ENCODE measurements at regions not wholly inside any gene's neighbourhood (a gene's known extent, or its start where the extent isn't known, plus 50 kb on each side); places are given as distances from the start of the nearest gene placed in this dataset.

- Mint-ChIP-seq H3K36me3 (ENCODE audit: insufficient read depth in 2 of 2) (no peaks in the 10 kb centered on the region), H3K9me3 (no peaks in the 10 kb centered on the region), H3K4me3 (no peak overlapping the region), H3K4me1 (ENCODE audit: low read depth) (no peaks in the 10 kb centered on the region), H3K27me3 (ENCODE audit: low read depth) (peaks cover 8% of the 10 kb centered on the region), H3K27ac (no peak overlapping the region)
- no peak for ATAC-seq (replicated peaks in 1 of 2)
- DNase-seq: no peak
These were observed 88.8 kb upstream of the PLS3 start for GRCh38 chrX:115472131-115472530.

- peaks cover 2 to 3% of the 10 kb centered on the region in 2 donors for H3K9me3 Mint-ChIP-seq
- no peak for DNase-seq
- H3K27ac Mint-ChIP-seq: no peak overlapping the region
- H3K4me1 Mint-ChIP-seq (ENCODE audit: low read depth): no peaks in the 10 kb centered on the region
- H3K36me3 Mint-ChIP-seq (ENCODE audit: insufficient read depth in 2 of 2): peaks cover 1 to 2% of the 10 kb centered on the region in 2 donors
- ATAC-seq (replicated peaks in 1 of 2): no peak
- no peak overlapping the region for H3K4me3 Mint-ChIP-seq
- peaks cover 8% of the 10 kb centered on the region for H3K27me3 Mint-ChIP-seq (ENCODE audit: low read depth)
These were observed 74.5 kb upstream of the PLS3 start for GRCh38 chrX:115486510-115486909.

GRCh38 chrX:115487608-115488007 lies 73.4 kb upstream of the PLS3 start:
- H3K4me1 Mint-ChIP-seq (ENCODE audit: low read depth): no peaks in the 10 kb centered on the region
- no peak for DNase-seq
- no peak overlapping the region for H3K4me3 Mint-ChIP-seq
- H3K9me3 Mint-ChIP-seq: peaks cover 2 to 3% of the 10 kb centered on the region in 2 donors
- ATAC-seq (replicated peaks in 1 of 2): no peak
- H3K27ac Mint-ChIP-seq: no peak overlapping the region
- peaks cover 18% of the 10 kb centered on the region for H3K27me3 Mint-ChIP-seq (ENCODE audit: low read depth)
- H3K36me3 Mint-ChIP-seq (ENCODE audit: insufficient read depth in 2 of 2): peaks cover 1 to 2% of the 10 kb centered on the region in 2 donors

GRCh38 chrX:115490814-115491213 lies 70.2 kb upstream of the PLS3 start:
- Mint-ChIP-seq H3K27ac (no peak overlapping the region), H3K27me3 (ENCODE audit: low read depth) (peaks cover 26% of the 10 kb centered on the region), H3K36me3 (ENCODE audit: insufficient read depth in 2 of 2) (peaks cover 0 to 2% of the 10 kb centered on the region in 2 donors), H3K9me3 (peaks cover 2 to 4% of the 10 kb centered on the region in 2 donors), H3K4me3 (no peak overlapping the region), H3K4me1 (ENCODE audit: low read depth) (no peaks in the 10 kb centered on the region)
- DNase-seq (no peak), ATAC-seq (replicated peaks in 1 of 2) (no peak)

GRCh38 chrX:115491766-115492165 lies 69.2 kb upstream of the PLS3 start:
- peaks cover 0 to 2% of the 10 kb centered on the region in 2 donors for H3K9me3 Mint-ChIP-seq
- H3K27me3 Mint-ChIP-seq (ENCODE audit: low read depth): peaks cover 20% of the 10 kb centered on the region
- H3K4me1 Mint-ChIP-seq (ENCODE audit: low read depth): no peaks in the 10 kb centered on the region
- H3K27ac Mint-ChIP-seq: no peak overlapping the region
- no peaks in the 10 kb centered on the region for H3K36me3 Mint-ChIP-seq (ENCODE audit: insufficient read depth in 2 of 2)
- DNase-seq (no peak), ATAC-seq (replicated peaks in 1 of 2) (no peak)
- no peak overlapping the region for H3K4me3 Mint-ChIP-seq

GRCh38 chrX:115493015-115493414 lies 68.0 kb upstream of the PLS3 start:
- H3K4me3 Mint-ChIP-seq: no peak overlapping the region
- peaks cover 20% of the 10 kb centered on the region for H3K27me3 Mint-ChIP-seq (ENCODE audit: low read depth)
- no peaks in the 10 kb centered on the region for H3K36me3 Mint-ChIP-seq (ENCODE audit: insufficient read depth in 2 of 2)
- peaks cover 0 to 2% of the 10 kb centered on the region in 2 donors for H3K9me3 Mint-ChIP-seq
- H3K27ac Mint-ChIP-seq: no peak overlapping the region
- DNase-seq (no peak), ATAC-seq (replicated peaks in 1 of 2) (no peak)
- H3K4me1 Mint-ChIP-seq (ENCODE audit: low read depth): no peaks in the 10 kb centered on the region

- Mint-ChIP-seq H3K4me1 (ENCODE audit: low read depth) (no peaks in the 10 kb centered on the region), H3K4me3 (no peak overlapping the region), H3K36me3 (ENCODE audit: insufficient read depth in 2 of 2) (no peaks in the 10 kb centered on the region), H3K9me3 (peaks cover 0 to 2% of the 10 kb centered on the region in 2 donors), H3K27me3 (ENCODE audit: low read depth) (peaks cover 23% of the 10 kb centered on the region), H3K27ac (no peak overlapping the region)
- ATAC-seq (replicated peaks in 1 of 2) (no peak), DNase-seq (no peak)
These were observed 66.8 kb upstream of the PLS3 start for GRCh38 chrX:115494161-115494560.

- Mint-ChIP-seq H3K9me3 (no peaks in the 10 kb centered on the region), H3K27me3 (ENCODE audit: low read depth) (peaks cover 34% of the 10 kb centered on the region), H3K4me3 (no peak overlapping the region), H3K27ac (no peak overlapping the region), H3K4me1 (ENCODE audit: low read depth) (no peaks in the 10 kb centered on the region), H3K36me3 (ENCODE audit: insufficient read depth in 2 of 2) (no peaks in the 10 kb centered on the region)
- no peak for ATAC-seq (replicated peaks in 1 of 2)
- DNase-seq: no peak
These were observed 61.7 kb upstream of the PLS3 start for GRCh38 chrX:115499112-115499805.

- Mint-ChIP-seq H3K4me3 (no peak overlapping the region), H3K27ac (no peak overlapping the region), H3K9me3 (no peaks in the 10 kb centered on the region), H3K4me1 (ENCODE audit: low read depth) (no peaks in the 10 kb centered on the region), H3K27me3 (ENCODE audit: low read depth) (peaks cover 34% of the 10 kb centered on the region), H3K36me3 (ENCODE audit: insufficient read depth in 2 of 2) (no peaks in the 10 kb centered on the region)
- DNase-seq: no peak
- ATAC-seq (replicated peaks in 1 of 2): no peak
These were observed 57.9 kb upstream of the PLS3 start for GRCh38 chrX:115503099-115503498.

- H3K4me1 Mint-ChIP-seq (ENCODE audit: low read depth): no peaks in the 10 kb centered on the region
- no peaks in the 10 kb centered on the region for H3K9me3 Mint-ChIP-seq
- no peak overlapping the region for H3K4me3 Mint-ChIP-seq
- H3K27ac Mint-ChIP-seq: no peak overlapping the region
- DNase-seq: no peak
- no peaks in the 10 kb centered on the region for H3K36me3 Mint-ChIP-seq (ENCODE audit: insufficient read depth in 2 of 2)
- ATAC-seq (replicated peaks in 1 of 2): no peak
- H3K27me3 Mint-ChIP-seq (ENCODE audit: low read depth): peaks cover 31% of the 10 kb centered on the region
These were observed 56.8 kb upstream of the PLS3 start for GRCh38 chrX:115504167-115504566.
